ENCODE measurements at regions not wholly inside any gene's neighbourhood (a gene's known extent, or its start where the extent isn't known, plus 50 kb on each side); places are given as distances from the start of the nearest gene placed in this dataset.

GRCh38 chr13:87129602-87130300 is 541.4 kb upstream of the SLITRK5 start:
- no peak overlapping the region for H2AFZ ChIP-seq (ENCODE audit: low read length)
- ATAC-seq (no peak), FAIRE-seq (no peak), DNase-seq (ENCODE audit: low spot score) (no peak)
- no peak overlapping the region for H3K4me2 ChIP-seq (ENCODE audit: low read depth, low read length)
- no peak overlapping the region for H3K9ac ChIP-seq (ENCODE audit: insufficient read depth, low read depth, low read length)
- no peaks in the 10 kb centered on the region for H3K4me1 ChIP-seq (ENCODE audit: insufficient read depth, low read length)
- no peak overlapping the region for H3K4me3 ChIP-seq (replicated peaks in 1 of 3; ENCODE audit: insufficient read depth in 1 of 3, low read depth in 2 of 3, low read length in 3 of 3)
- H4K20me1 ChIP-seq (ENCODE audit: insufficient read depth, low read length), result no peaks in the 10 kb centered on the region
- ChIA-PET CTCF (ENCODE audit: low intra/inter-chr PET ratio, low total read pairs) (no interaction called here), POLR2A (no interaction called here)
- in situ Hi-C loops (cut with HindIII; ENCODE audit: extremely low pct_ligation_motif_present, low pct_unique_long_range_greater_than_20kb) (no loop called here), intact Hi-C loops (cut with micrococcal nuclease; ENCODE audit: unreplicated experiment) (no loop called here)
- no peaks in the 10 kb centered on the region for H3K79me2 ChIP-seq (ENCODE audit: insufficient read depth, low read length)
- no peaks in the 10 kb centered on the region; a peak in 1 of 5 replicates for H3K27me3 ChIP-seq (ENCODE audit: control insufficient read depth in 1 of 2, insufficient read depth in 2 of 2, low read length in 2 of 2)
- no peaks in the 10 kb centered on the region for H3K9me3 ChIP-seq (ENCODE audit: low read length)
- H3K36me3 ChIP-seq (replicated peaks in 1 of 2; ENCODE audit: control insufficient read depth in 1 of 2, insufficient read depth in 2 of 2, low read length in 2 of 2), result no peaks in the 10 kb centered on the region
- WGBS (ENCODE audit: low lambda C conversion rate), result 0% methylated on average over 2 of the region's 2 CpGs
- no peak for TF ChIP-seq FOXJ3 (CRISPR knock-in tag; IDR thresholded peaks at IDR 0.05; ENCODE audit: borderline replicate concordance)
- no peak for TF ChIP-seq CAMTA2 (CRISPR knock-in tag; IDR thresholded peaks at IDR 0.05; ENCODE audit: borderline replicate concordance)
- TF ChIP-seq MAFK (conservative IDR thresholded peaks at IDR 0.05 in 1 of 2, IDR thresholded peaks at IDR 0.05 in 1 of 2; ENCODE audit: low read length in 2 of 2), result peak in 1 of 2 experiments; percentile 2; a peak in 1 of 4 replicates
- no peak for TF ChIP-seq KLF11 (CRISPR knock-in tag; IDR thresholded peaks at IDR 0.05)
- TF ChIP-seq MTA3 (CRISPR knock-in tag; IDR thresholded peaks at IDR 0.05), result no peak
- H3K27ac ChIP-seq (ENCODE audit: extremely low read length, insufficient read depth, low read length), result no peak overlapping the region
- BruUV-seq (replicated peaks), result no TSS peak

DNA sequence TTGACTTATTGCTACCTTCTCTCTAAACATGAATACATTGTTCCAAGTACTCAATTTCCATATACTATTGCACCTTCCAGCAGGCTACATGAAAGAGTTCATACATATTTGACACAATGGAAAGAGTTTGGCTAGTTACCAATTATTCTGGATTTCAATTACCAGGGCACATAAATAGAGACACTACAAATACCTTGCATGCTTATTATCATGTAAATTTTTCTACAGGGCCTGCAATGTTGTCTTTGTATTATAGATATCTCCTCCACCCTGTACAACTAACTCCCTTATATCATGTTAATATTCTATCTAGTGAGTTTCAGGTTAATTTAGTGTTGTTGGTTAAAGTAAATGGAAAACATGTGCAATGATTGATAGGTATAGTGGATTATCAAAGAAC is 540.7 kb upstream of the SLITRK5 start:
- DNase-seq (ENCODE audit: low spot score) (no peak), FAIRE-seq (no peak), ATAC-seq (no peak)
- Histone ChIP-seq H4K20me1 (ENCODE audit: insufficient read depth, low read length) (no peaks in the 10 kb centered on the region), H3K9me3 (ENCODE audit: low read length) (no peaks in the 10 kb centered on the region), H3K4me1 (ENCODE audit: insufficient read depth, low read length) (no peaks in the 10 kb centered on the region), H3K4me2 (ENCODE audit: low read depth, low read length) (no peak overlapping the region), H3K36me3 (replicated peaks in 1 of 2; ENCODE audit: control insufficient read depth in 1 of 2, insufficient read depth in 2 of 2, low read length in 2 of 2) (no peaks in the 10 kb centered on the region), H3K9ac (ENCODE audit: insufficient read depth, low read depth, low read length) (no peak overlapping the region), H3K4me3 (replicated peaks in 1 of 3; ENCODE audit: insufficient read depth in 1 of 3, low read depth in 2 of 3, low read length in 3 of 3) (no peak overlapping the region), H3K27ac (ENCODE audit: extremely low read length, insufficient read depth, low read length) (no peak overlapping the region), H3K27me3 (ENCODE audit: control insufficient read depth in 1 of 2, insufficient read depth in 2 of 2, low read length in 2 of 2) (no peaks in the 10 kb centered on the region; a peak in 1 of 5 replicates), H2AFZ (ENCODE audit: low read length) (no peak overlapping the region), H3K79me2 (ENCODE audit: insufficient read depth, low read length) (no peaks in the 10 kb centered on the region)
- ChIA-PET POLR2A (no interaction called here), CTCF (ENCODE audit: low intra/inter-chr PET ratio, low total read pairs) (no interaction called here)
- intact Hi-C loops (cut with micrococcal nuclease; ENCODE audit: unreplicated experiment), result no loop called here
- no TSS peak for BruUV-seq (replicated peaks)
- in situ Hi-C loops (cut with HindIII; ENCODE audit: extremely low pct_ligation_motif_present, low pct_unique_long_range_greater_than_20kb), result no loop called here
- TF ChIP-seq ZNF263 (CRISPR knock-in tag; IDR thresholded peaks at IDR 0.05) (no peak), ZNF562 (CRISPR knock-in tag; IDR thresholded peaks at IDR 0.05; ENCODE audit: borderline replicate concordance) (no peak), DBP (CRISPR knock-in tag; IDR thresholded peaks at IDR 0.05; ENCODE audit: not compliant biosample characterization) (no peak), ZNF749 (CRISPR knock-in tag; IDR thresholded peaks at IDR 0.05; ENCODE audit: borderline replicate concordance) (no peak), CHD2 (IDR thresholded peaks at IDR 0.05; ENCODE audit: low read depth, low read length) (no peak), SIN3B (IDR thresholded peaks at IDR 0.05; ENCODE audit: low read length) (no peak), NR0B2 (CRISPR knock-in tag; IDR thresholded peaks at IDR 0.05) (no peak), SMARCE1 (IDR thresholded peaks at IDR 0.05; ENCODE audit: borderline replicate concordance) (no peak), AGO2 (optimal IDR thresholded peaks at IDR 0.05; ENCODE audit: low read depth, low read length) (no peak), ZNF232 (CRISPR knock-in tag; IDR thresholded peaks at IDR 0.05; ENCODE audit: borderline replicate concordance) (no peak), TEF (CRISPR knock-in tag; IDR thresholded peaks at IDR 0.05) (no peak)
- TF ChIP-seq, protein P1, sequence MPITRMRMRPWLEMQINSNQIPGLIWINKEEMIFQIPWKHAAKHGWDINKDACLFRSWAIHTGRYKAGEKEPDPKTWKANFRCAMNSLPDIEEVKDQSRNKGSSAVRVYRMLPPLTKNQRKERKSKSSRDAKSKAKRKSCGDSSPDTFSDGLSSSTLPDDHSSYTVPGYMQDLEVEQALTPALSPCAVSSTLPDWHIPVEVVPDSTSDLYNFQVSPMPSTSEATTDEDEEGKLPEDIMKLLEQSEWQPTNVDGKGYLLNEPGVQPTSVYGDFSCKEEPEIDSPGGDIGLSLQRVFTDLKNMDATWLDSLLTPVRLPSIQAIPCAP (CRISPR knock-in tag; IDR thresholded peaks at IDR 0.05; ENCODE audit: low read depth), result no peak

Data from HepG2 (cell line).